Natural killer cell (primary cell): ENCODE measurements at regions not wholly inside any gene's neighbourhood (a gene's known extent, or its start where the extent isn't known, plus 50 kb on each side); places are given as distances from the start of the nearest gene placed in this dataset.

Source experiments
- ATAC-seq, 3 donors: fragments of 150-1000 bp in 2 of 3; fragments of 200-7000 bp in 1 of 3; cut with Tn5 transposase; 1 replicate in 1 of 3; 2 replicates in 2 of 3; pipeline ENCODE4 v1.10.0; 2021; ENCODE audit warnings: mild to moderate bottlenecking in 2 of 3, moderate library complexity in 2 of 3
- DNase-seq, 2 donors: peaks; one replicate each; pipeline versions ENCODE4 v3.0.0 to v3.0.0-alpha.2; 2013 to 2021; ENCODE audit warnings: mixed read lengths in 1 of 2
- H3K27ac ChIP-seq: one replicate; pipeline ENCODE4 v1.5.1; 2013; ENCODE audit warnings: mild to moderate bottlenecking, low read length
- H3K27me3 ChIP-seq: one replicate; pipeline ENCODE4 v1.6.1; 2013; ENCODE audit warnings: low read length; ENCODE audit not compliant: control insufficient read depth, insufficient read depth
- H3K36me3 ChIP-seq: one replicate; pipeline ENCODE4 v1.6.1; 2013; ENCODE audit warnings: low read length; ENCODE audit not compliant: control insufficient read depth, insufficient read depth
- H3K4me1 ChIP-seq: one replicate; pipeline ENCODE4 v1.6.1; 2013; ENCODE audit warnings: low read length; ENCODE audit not compliant: control insufficient read depth, insufficient read depth
- H3K4me3 ChIP-seq: one replicate; pipeline ENCODE4 v1.5.1; 2013; ENCODE audit warnings: low read length
- H3K9me3 ChIP-seq: one replicate; pipeline ENCODE4 v1.6.1; 2013; ENCODE audit warnings: low read length; ENCODE audit not compliant: control insufficient read depth, insufficient read depth
- H3K27ac Mint-ChIP-seq, 2 donors: one replicate each; pipeline ENCODE4 v1.8.0; 2022; ENCODE audit warnings: mild to moderate bottlenecking in 2 of 2, mixed read lengths in 2 of 2, moderate library complexity in 1 of 2
- H3K27me3 Mint-ChIP-seq, 2 donors: one replicate each; pipeline ENCODE4 v1.8.0; 2022; ENCODE audit warnings: low read depth in 2 of 2, mixed read lengths in 2 of 2
- H3K36me3 Mint-ChIP-seq: one replicate; pipeline ENCODE4 v1.8.0; 2022; ENCODE audit warnings: mixed read lengths
- H3K4me1 Mint-ChIP-seq, 2 donors: one replicate each; pipeline ENCODE4 v1.8.0; 2022; ENCODE audit warnings: mixed read lengths in 2 of 2
- H3K4me3 Mint-ChIP-seq: one replicate; pipeline ENCODE4 v1.8.0; 2022; ENCODE audit warnings: mild to moderate bottlenecking, moderate library complexity, mixed read lengths
- H3K9me3 Mint-ChIP-seq, 2 donors: one replicate each; pipeline ENCODE4 v1.8.0; 2022; ENCODE audit warnings: mixed read lengths in 2 of 2
- CTCF ChIP-seq: fragments of 200-600 bp; IDR thresholded peaks from one replicate; pipeline ENCODE4 v1.8.0; 2022; ENCODE audit warnings: antibody characterized with exemption
- WGBS: methylation state at CpG from one replicate; pipeline ENCODE4 v1.1.7; 2013; ENCODE audit warnings: missing lambda C conversion rate; ENCODE audit not compliant: insufficient coverage; 5-methylcytosine and 5-hydroxymethylcytosine counted together
- intact Hi-C: fragments of 100-400 bp; cut with micrococcal nuclease; formaldehyde crosslinking; loops from one replicate; pipeline ENCODE4 v1.14.2; 2022

GRCh38 chr4:25550376-25551030 lies 105.1 kb upstream of the SLC34A2 start:
- Histone ChIP-seq H3K4me3 (no peak overlapping the region), H3K4me1 (no peaks in the 10 kb centered on the region), H3K36me3 (no peaks in the 10 kb centered on the region), H3K27ac (no peak overlapping the region), H3K27me3 (no peaks in the 10 kb centered on the region), H3K9me3 (no peaks in the 10 kb centered on the region)
- H3K4me3 Mint-ChIP-seq, result no peak overlapping the region
- no peak for ATAC-seq
- H3K9me3 Mint-ChIP-seq, result no peaks in the 10 kb centered on the region
- intact Hi-C loops, result no loop called here
- TF ChIP-seq CTCF, result no peak
- H3K27me3 Mint-ChIP-seq, result peaks cover 0 to 5% of the 10 kb centered on the region in 2 donors
- H3K4me1 Mint-ChIP-seq, result no peaks in the 10 kb centered on the region
- DNase-seq, result no peak
- 88% methylated on average over 2 of the region's 5 CpGs for WGBS
- no peak overlapping the region for H3K27ac Mint-ChIP-seq
- H3K36me3 Mint-ChIP-seq, result no peaks in the 10 kb centered on the region

- Histone ChIP-seq H3K4me1 (no peaks in the 10 kb centered on the region), H3K9me3 (no peaks in the 10 kb centered on the region), H3K27me3 (no peaks in the 10 kb centered on the region), H3K36me3 (no peaks in the 10 kb centered on the region), H3K27ac (no peak overlapping the region), H3K4me3 (no peak overlapping the region)
- H3K4me3 Mint-ChIP-seq, result no peak overlapping the region
- H3K9me3 Mint-ChIP-seq, result no peaks in the 10 kb centered on the region
- DNase-seq (no peak), ATAC-seq (no peak)
- H3K4me1 Mint-ChIP-seq, result no peaks in the 10 kb centered on the region
- intact Hi-C loops, result no loop called here
- 80% methylated on average over 3 of the region's 4 CpGs for WGBS
- H3K27me3 Mint-ChIP-seq, result peaks cover 0 to 5% of the 10 kb centered on the region in 2 donors
- H3K36me3 Mint-ChIP-seq, result no peaks in the 10 kb centered on the region
- TF ChIP-seq CTCF, result no peak
- H3K27ac Mint-ChIP-seq, result no peak overlapping the region
These were observed 104.0 kb upstream of the SLC34A2 start for GRCh38 chr4:25551605-25552004.

GRCh38 chr4:25552580-25553271 lies 102.9 kb upstream of the SLC34A2 start:
- 74% methylated on average over 7 of the region's 8 CpGs for WGBS
- ATAC-seq (no peak), DNase-seq (no peak)
- no peaks in the 10 kb centered on the region for H3K27me3 ChIP-seq
- no peak overlapping the region for H3K27ac Mint-ChIP-seq
- no peaks in the 10 kb centered on the region for H3K9me3 ChIP-seq
- H3K27me3 Mint-ChIP-seq, result peaks cover 0 to 5% of the 10 kb centered on the region in 2 donors
- H3K4me1 ChIP-seq, result no peaks in the 10 kb centered on the region
- H3K4me3 Mint-ChIP-seq, result no peak overlapping the region
- H3K36me3 Mint-ChIP-seq, result no peaks in the 10 kb centered on the region
- intact Hi-C loops, result no loop called here
- no peaks in the 10 kb centered on the region for H3K9me3 Mint-ChIP-seq
- TF ChIP-seq CTCF, result no peak
- no peaks in the 10 kb centered on the region for H3K4me1 Mint-ChIP-seq
- no peaks in the 10 kb centered on the region for H3K36me3 ChIP-seq
- H3K27ac ChIP-seq, result no peak overlapping the region
- no peak overlapping the region for H3K4me3 ChIP-seq
